Neuron (in vitro differentiated cells): ENCODE measurements at regions not wholly inside any gene's neighbourhood (a gene's known extent, or its start where the extent isn't known, plus 50 kb on each side); places are given as distances from the start of the nearest gene placed in this dataset.

Experiments
- H2AFZ ChIP-seq: one replicate; pipeline ENCODE4 v1.6.1; 2013; ENCODE audit warnings: low read depth, mild to moderate bottlenecking, inconsistent platforms, low read length, moderate library complexity
- H3K27me3 ChIP-seq: one replicate; pipeline ENCODE4 v1.6.1; 2013; ENCODE audit warnings: low read length; ENCODE audit not compliant: insufficient read depth
- H3K36me3 ChIP-seq: one replicate; pipeline ENCODE4 v1.6.1; 2013; ENCODE audit warnings: low read length; ENCODE audit not compliant: insufficient read depth
- H3K4me1 ChIP-seq: one replicate; pipeline ENCODE4 v1.6.1; 2013; ENCODE audit warnings: low read length; ENCODE audit not compliant: insufficient read depth
- H3K4me3 ChIP-seq: 2 replicates; pipeline ENCODE4 v1.5.1; 2013; ENCODE audit warnings: mild to moderate bottlenecking, low read length, moderate library complexity
- H3K9me3 ChIP-seq: one replicate; pipeline ENCODE4 v1.6.1; 2013; ENCODE audit warnings: low read length

GRCh38 chr1:81598623-81599022, 202.1 kb upstream of the ADGRL2 start:
- no peaks in the 10 kb centered on the region for H3K9me3 ChIP-seq
- no peaks in the 10 kb centered on the region for H3K36me3 ChIP-seq
- H2AFZ ChIP-seq = no peak overlapping the region
- H3K27me3 ChIP-seq = no peaks in the 10 kb centered on the region
- no peak overlapping the region for H3K4me3 ChIP-seq
- H3K4me1 ChIP-seq = peaks cover 10% of the 10 kb centered on the region

GRCh38 chr1:81597720-81598426, 202.9 kb upstream of the ADGRL2 start:
- H3K4me3 ChIP-seq = no peak overlapping the region
- H3K9me3 ChIP-seq = no peaks in the 10 kb centered on the region
- no peaks in the 10 kb centered on the region for H3K27me3 ChIP-seq
- H3K36me3 ChIP-seq = no peaks in the 10 kb centered on the region
- no peak overlapping the region for H2AFZ ChIP-seq
- peaks cover 10% of the 10 kb centered on the region for H3K4me1 ChIP-seq

GRCh38 chr1:81596341-81596740, 204.4 kb upstream of the ADGRL2 start:
- Histone ChIP-seq H3K4me1 (peaks cover 10% of the 10 kb centered on the region), H3K4me3 (no peak overlapping the region), H3K9me3 (no peaks in the 10 kb centered on the region), H3K27me3 (no peaks in the 10 kb centered on the region), H3K36me3 (no peaks in the 10 kb centered on the region), H2AFZ (no peak overlapping the region)

- Histone ChIP-seq H3K36me3 (no peaks in the 10 kb centered on the region), H2AFZ (no peak overlapping the region), H3K4me3 (no peak overlapping the region), H3K9me3 (peaks cover 3% of the 10 kb centered on the region), H3K4me1 (peaks cover 9% of the 10 kb centered on the region), H3K27me3 (no peaks in the 10 kb centered on the region)
Measured at GRCh38 chr1:81594206-81594605, 206.5 kb upstream of the ADGRL2 start.

GRCh38 chr1:81592233-81592632, 208.5 kb upstream of the ADGRL2 start:
- Histone ChIP-seq H3K9me3 (peaks cover 3% of the 10 kb centered on the region), H3K4me1 (no peaks in the 10 kb centered on the region), H3K36me3 (peaks cover 5% of the 10 kb centered on the region), H3K4me3 (no peak overlapping the region), H2AFZ (no peak overlapping the region), H3K27me3 (no peaks in the 10 kb centered on the region)

- Histone ChIP-seq H3K9me3 (peaks cover 3% of the 10 kb centered on the region), H3K4me1 (peaks cover 9% of the 10 kb centered on the region), H2AFZ (no peak overlapping the region), H3K36me3 (peaks cover 5% of the 10 kb centered on the region), H3K4me3 (no peak overlapping the region), H3K27me3 (no peaks in the 10 kb centered on the region)
Measured at GRCh38 chr1:81590171-81590570, 210.6 kb upstream of the ADGRL2 start.

- Histone ChIP-seq H3K9me3 (peaks cover 3% of the 10 kb centered on the region), H3K4me3 (no peak overlapping the region), H3K4me1 (peaks cover 9% of the 10 kb centered on the region), H2AFZ (no peak overlapping the region), H3K27me3 (no peaks in the 10 kb centered on the region), H3K36me3 (peaks cover 5% of the 10 kb centered on the region)
Measured at GRCh38 chr1:81588149-81588548, 212.6 kb upstream of the ADGRL2 start.

GRCh38 chr1:81587426-81587825, 213.3 kb upstream of the ADGRL2 start:
- Histone ChIP-seq H3K36me3 (peaks cover 5% of the 10 kb centered on the region), H2AFZ (no peak overlapping the region), H3K9me3 (peaks cover 3% of the 10 kb centered on the region), H3K4me3 (no peak overlapping the region), H3K4me1 (peaks cover 9% of the 10 kb centered on the region), H3K27me3 (no peaks in the 10 kb centered on the region)

GRCh38 chr1:81585371-81585770, 215.4 kb upstream of the ADGRL2 start:
- H3K27me3 ChIP-seq = no peaks in the 10 kb centered on the region
- peaks cover 5% of the 10 kb centered on the region for H3K36me3 ChIP-seq

GRCh38 chr1:81584398-81584797, 216.3 kb upstream of the ADGRL2 start:
- Histone ChIP-seq H2AFZ (no peak overlapping the region), H3K36me3 (peaks cover 5% of the 10 kb centered on the region), H3K4me3 (no peak overlapping the region), H3K9me3 (no peaks in the 10 kb centered on the region), H3K4me1 (peaks cover 9% of the 10 kb centered on the region), H3K27me3 (no peaks in the 10 kb centered on the region)

More at GRCh38 chr1:81585371-81585770, 215.4 kb upstream of the ADGRL2 start:
- Histone ChIP-seq H3K4me1 (peaks cover 9% of the 10 kb centered on the region), H2AFZ (no peak overlapping the region), H3K9me3 (no peaks in the 10 kb centered on the region), H3K4me3 (no peak overlapping the region)

GRCh38 chr1:81583878-81584277, 216.9 kb upstream of the ADGRL2 start:
- peaks cover 12% of the 10 kb centered on the region for H3K4me1 ChIP-seq
- H3K27me3 ChIP-seq = no peaks in the 10 kb centered on the region
- H2AFZ ChIP-seq = no peak overlapping the region
- H3K9me3 ChIP-seq = no peaks in the 10 kb centered on the region
- no peak overlapping the region for H3K4me3 ChIP-seq
- peaks cover 5% of the 10 kb centered on the region for H3K36me3 ChIP-seq

GRCh38 chr1:81582467-81582986, 218.2 kb upstream of the ADGRL2 start:
- Histone ChIP-seq H3K9me3 (no peaks in the 10 kb centered on the region), H3K4me3 (no peak overlapping the region), H3K36me3 (no peaks in the 10 kb centered on the region), H3K27me3 (no peaks in the 10 kb centered on the region), H3K4me1 (peaks cover 19% of the 10 kb centered on the region), H2AFZ (no peak overlapping the region)

GRCh38 chr1:81578867-81579266, 221.9 kb upstream of the ADGRL2 start:
- Histone ChIP-seq H3K4me1 (peaks cover 31% of the 10 kb centered on the region), H3K4me3 (no peak overlapping the region), H3K27me3 (no peaks in the 10 kb centered on the region), H3K36me3 (no peaks in the 10 kb centered on the region), H3K9me3 (no peaks in the 10 kb centered on the region), H2AFZ (no peak overlapping the region)
